GM21390 (cell line): ENCODE measurements at regions not wholly inside any gene's neighbourhood (a gene's known extent, or its start where the extent isn't known, plus 50 kb on each side); places are given as distances from the start of the nearest gene placed in this dataset.

Experiments
- ATAC-seq: cut with Tn5 transposase; IDR thresholded peaks from one replicate; pipeline ENCODE4 v1.9.1; 2021; ENCODE audit not compliant: unreplicated experiment

- ATAC-seq = no peak
Observed at GRCh38 chr22:26993886-26994285, 336.5 kb downstream of the MIAT start.

GRCh38 chr22:26994801-26995200 lies 337.4 kb downstream of the MIAT start:
- no peak for ATAC-seq

GRCh38 chr22:26995235-26995634 lies 337.8 kb downstream of the MIAT start:
- ATAC-seq = no peak

- ATAC-seq = no peak
Observed at GRCh38 chr22:26996154-26996553, 338.8 kb downstream of the MIAT start.

- no peak for ATAC-seq
Observed at GRCh38 chr22:26998129-26998528, 340.7 kb downstream of the MIAT start.

- ATAC-seq = no peak
Observed at GRCh38 chr22:26998716-26999115, 341.3 kb downstream of the MIAT start.

- ATAC-seq = no peak
Observed at GRCh38 chr22:27003297-27003696, 345.9 kb downstream of the MIAT start.

GRCh38 chr22:27004434-27004833 lies 347.0 kb downstream of the MIAT start:
- ATAC-seq = no peak

- no peak for ATAC-seq
Observed at GRCh38 chr22:27008454-27008853, 351.1 kb downstream of the MIAT start.

- no peak for ATAC-seq
Observed at GRCh38 chr22:27011133-27011532, 353.7 kb downstream of the MIAT start.

GRCh38 chr22:27011717-27012116 lies 354.3 kb downstream of the MIAT start:
- no peak for ATAC-seq

- no peak for ATAC-seq
Observed at GRCh38 chr22:27019827-27020226, 362.4 kb downstream of the MIAT start.

- ATAC-seq = no peak
Observed at GRCh38 chr22:27022274-27022895, 365.0 kb downstream of the MIAT start.

- ATAC-seq = no peak
Observed at GRCh38 chr22:27022896-27023361, 365.5 kb downstream of the MIAT start.

- ATAC-seq = no peak
Observed at GRCh38 chr22:27023591-27023990, 366.2 kb downstream of the MIAT start.

GRCh38 chr22:27024982-27025381 lies 367.6 kb downstream of the MIAT start:
- no peak for ATAC-seq

GRCh38 chr22:27028093-27028492 lies 370.7 kb downstream of the MIAT start:
- ATAC-seq = no peak

- ATAC-seq = no peak
Observed at GRCh38 chr22:27029584-27030130, 372.3 kb downstream of the MIAT start.

GRCh38 chr22:27032091-27032761 lies 374.8 kb downstream of the MIAT start:
- no peak for ATAC-seq

GRCh38 chr22:27041745-27042310 lies 384.4 kb downstream of the MIAT start:
- no peak for ATAC-seq

GRCh38 chr22:27043262-27043661 lies 385.9 kb downstream of the MIAT start:
- ATAC-seq = no peak
